H1 (cell line): ENCODE measurements at regions not wholly inside any gene's neighbourhood (a gene's known extent, or its start where the extent isn't known, plus 50 kb on each side); places are given as distances from the start of the nearest gene placed in this dataset.

ENCODE experiments used
- CEBPB ChIP-seq: IDR thresholded peaks from 2 replicates; pipeline ENCODE4 v1.6.1; 2012; ENCODE audit warnings: low read depth, low read length

- no peak for TF ChIP-seq CEBPB
Observed at GRCh38 chr3:82815417-82816058, 1054.1 kb upstream of the GBE1 start (continued).
